Caco-2 (cell line): ENCODE measurements at regions not wholly inside any gene's neighbourhood (a gene's known extent, or its start where the extent isn't known, plus 50 kb on each side); places are given as distances from the start of the nearest gene placed in this dataset.

Experiments
- BruUV-seq: library from RNA; stranded (reverse); fragments of 400-500 nt; replicated peaks from 2 replicates; lab custom pipeline; 2021; lab: Mats Ljungman, UMichigan
- CTCF ChIA-PET: fragments of 300-600 bp; sonication (Branson Sonifier 250); formaldehyde crosslinking; loops from one replicate; lab custom pipeline; 2022; ENCODE audit warnings: antibody characterized with exemption; lab: Charles Lee
- POLR2A ChIA-PET: fragments of 300-600 bp; sonication (Branson Sonifier 250); formaldehyde crosslinking; loops from one replicate; lab custom pipeline; 2022; ENCODE audit warnings: antibody characterized with exemption; lab: Charles Lee
- DNase-seq, 2 experiments: peaks; one replicate each; pipeline versions ENCODE4 v3.0.0 to v3.0.0-alpha.2; 2020 to 2022
- H3K27me3 ChIP-seq: replicated peaks from 2 replicates; pipeline ENCODE4 v1.6.0; 2011; ENCODE audit warnings: low read length; ENCODE audit not compliant: control insufficient read depth, insufficient read depth
- H3K36me3 ChIP-seq: 2 replicates; pipeline ENCODE4 v1.5.1; 2011; ENCODE audit warnings: low read length; ENCODE audit not compliant: control insufficient read depth, insufficient read depth
- H3K4me1 ChIP-seq: fragments of 250-450 bp; sonication (Bioruptor Pico); 2 replicates; pipeline ENCODE4 v1.5.1; 2020; ENCODE audit warnings: mild to moderate bottlenecking
- H3K4me3 ChIP-seq: 2 replicates; pipeline ENCODE4 v1.5.1; 2011; ENCODE audit warnings: low read depth, mild to moderate bottlenecking, control low read depth, low read length
- H3K9me3 ChIP-seq: fragments of 250-450 bp; sonication (Bioruptor Pico); 2 replicates; pipeline ENCODE4 v1.5.1; 2020; ENCODE audit warnings: mild to moderate bottlenecking, moderate library complexity
- H3K27ac Mint-ChIP-seq: one replicate; pipeline ENCODE4 v1.8.0; 2022; ENCODE audit warnings: mixed read lengths; ENCODE audit not compliant: unreplicated experiment
- H3K27me3 Mint-ChIP-seq: one replicate; pipeline ENCODE4 v1.8.0; 2022; ENCODE audit warnings: mixed read lengths; ENCODE audit not compliant: insufficient read depth, unreplicated experiment
- H3K36me3 Mint-ChIP-seq: one replicate; pipeline ENCODE4 v1.8.0; 2022; ENCODE audit warnings: mild to moderate bottlenecking, mixed read lengths; ENCODE audit not compliant: insufficient read depth, unreplicated experiment
- H3K4me1 Mint-ChIP-seq: one replicate; pipeline ENCODE4 v1.8.0; 2022; ENCODE audit warnings: low read depth, mixed read lengths; ENCODE audit not compliant: unreplicated experiment
- H3K4me3 Mint-ChIP-seq: one replicate; pipeline ENCODE4 v1.8.0; 2022; ENCODE audit warnings: mild to moderate bottlenecking, moderate library complexity, mixed read lengths; ENCODE audit not compliant: unreplicated experiment
- H3K9me3 Mint-ChIP-seq: one replicate; pipeline ENCODE4 v1.8.0; 2022; ENCODE audit warnings: mixed read lengths; ENCODE audit not compliant: unreplicated experiment
- intact Hi-C: fragments of 100-400 bp; cut with micrococcal nuclease; formaldehyde crosslinking; loops from one replicate; pipeline ENCODE4 v1.10.0; 2022; ENCODE audit not compliant: unreplicated experiment
- TF ChIP-seq, protein P1 (sequence below), 2 experiments: fragments of 200-600 bp in 1 of 2; IDR thresholded peaks; 1 replicate in 1 of 2; 2 replicates in 1 of 2; pipeline versions ENCODE4 v1.5.1 to v1.8.0; 2011 to 2022; ENCODE audit warnings: antibody characterized with exemption in 1 of 2, control low read depth in 1 of 2, inconsistent platforms in 1 of 2, low read depth in 1 of 2, low read length in 1 of 2, mild to moderate bottlenecking in 1 of 2, moderate library complexity in 1 of 2; ENCODE audit not compliant: insufficient read depth in 1 of 2, severe bottlenecking in 1 of 2, unreplicated experiment in 1 of 2

DNA sequence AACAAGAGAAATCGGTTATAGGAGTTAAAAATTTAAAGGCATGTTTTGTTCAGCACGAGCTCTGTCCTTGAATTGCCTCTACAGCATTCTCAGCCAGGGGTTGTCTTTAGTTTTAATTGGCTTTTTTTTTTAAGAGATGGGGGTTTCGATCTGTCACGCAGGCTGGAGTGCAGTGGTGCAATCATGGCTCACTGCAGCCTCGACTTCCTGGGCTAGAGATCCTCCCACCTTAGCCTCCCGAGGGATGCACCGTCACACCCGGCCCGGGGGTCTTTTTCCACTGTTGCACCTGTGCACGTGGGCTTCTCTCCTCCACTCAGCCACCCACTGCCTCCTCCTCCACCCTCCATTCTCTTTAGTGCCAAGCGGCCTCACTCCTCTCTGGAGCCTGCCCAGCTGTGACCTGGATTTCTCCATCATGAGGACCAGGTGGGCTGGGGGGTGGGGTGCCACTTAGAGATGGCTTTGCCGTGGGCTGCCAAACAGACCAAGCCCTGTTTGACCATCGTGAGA lies 106.8 kb upstream of the SEC14L1 start:
- peaks cover 2% of the 10 kb centered on the region for H3K27me3 Mint-ChIP-seq
- H3K9me3 ChIP-seq, result peaks cover 11% of the 10 kb centered on the region
- no TSS peak for BruUV-seq
- H3K4me1 Mint-ChIP-seq, result peaks cover 14% of the 10 kb centered on the region
- ChIA-PET CTCF (no interaction called here), POLR2A (no interaction called here)
- intact Hi-C loops, result no loop called here
- DNase-seq, result no peak
- no peak overlapping the region for H3K4me3 Mint-ChIP-seq
- H3K36me3 Mint-ChIP-seq, result no peaks in the 10 kb centered on the region
- H3K27ac Mint-ChIP-seq, result no peak overlapping the region
- no peak overlapping the region for H3K4me3 ChIP-seq
- no peaks in the 10 kb centered on the region for H3K27me3 ChIP-seq
- TF ChIP-seq, protein P1, sequence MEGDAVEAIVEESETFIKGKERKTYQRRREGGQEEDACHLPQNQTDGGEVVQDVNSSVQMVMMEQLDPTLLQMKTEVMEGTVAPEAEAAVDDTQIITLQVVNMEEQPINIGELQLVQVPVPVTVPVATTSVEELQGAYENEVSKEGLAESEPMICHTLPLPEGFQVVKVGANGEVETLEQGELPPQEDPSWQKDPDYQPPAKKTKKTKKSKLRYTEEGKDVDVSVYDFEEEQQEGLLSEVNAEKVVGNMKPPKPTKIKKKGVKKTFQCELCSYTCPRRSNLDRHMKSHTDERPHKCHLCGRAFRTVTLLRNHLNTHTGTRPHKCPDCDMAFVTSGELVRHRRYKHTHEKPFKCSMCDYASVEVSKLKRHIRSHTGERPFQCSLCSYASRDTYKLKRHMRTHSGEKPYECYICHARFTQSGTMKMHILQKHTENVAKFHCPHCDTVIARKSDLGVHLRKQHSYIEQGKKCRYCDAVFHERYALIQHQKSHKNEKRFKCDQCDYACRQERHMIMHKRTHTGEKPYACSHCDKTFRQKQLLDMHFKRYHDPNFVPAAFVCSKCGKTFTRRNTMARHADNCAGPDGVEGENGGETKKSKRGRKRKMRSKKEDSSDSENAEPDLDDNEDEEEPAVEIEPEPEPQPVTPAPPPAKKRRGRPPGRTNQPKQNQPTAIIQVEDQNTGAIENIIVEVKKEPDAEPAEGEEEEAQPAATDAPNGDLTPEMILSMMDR (IDR thresholded peaks at IDR 0.05; ENCODE audit: insufficient read depth in 1 of 2, low read depth in 1 of 2, low read length in 1 of 2, severe bottlenecking in 1 of 2, unreplicated experiment in 1 of 2), result no peak
- no peaks in the 10 kb centered on the region for H3K4me1 ChIP-seq
- no peaks in the 10 kb centered on the region for H3K36me3 ChIP-seq
- peaks cover 18% of the 10 kb centered on the region for H3K9me3 Mint-ChIP-seq

DNA sequence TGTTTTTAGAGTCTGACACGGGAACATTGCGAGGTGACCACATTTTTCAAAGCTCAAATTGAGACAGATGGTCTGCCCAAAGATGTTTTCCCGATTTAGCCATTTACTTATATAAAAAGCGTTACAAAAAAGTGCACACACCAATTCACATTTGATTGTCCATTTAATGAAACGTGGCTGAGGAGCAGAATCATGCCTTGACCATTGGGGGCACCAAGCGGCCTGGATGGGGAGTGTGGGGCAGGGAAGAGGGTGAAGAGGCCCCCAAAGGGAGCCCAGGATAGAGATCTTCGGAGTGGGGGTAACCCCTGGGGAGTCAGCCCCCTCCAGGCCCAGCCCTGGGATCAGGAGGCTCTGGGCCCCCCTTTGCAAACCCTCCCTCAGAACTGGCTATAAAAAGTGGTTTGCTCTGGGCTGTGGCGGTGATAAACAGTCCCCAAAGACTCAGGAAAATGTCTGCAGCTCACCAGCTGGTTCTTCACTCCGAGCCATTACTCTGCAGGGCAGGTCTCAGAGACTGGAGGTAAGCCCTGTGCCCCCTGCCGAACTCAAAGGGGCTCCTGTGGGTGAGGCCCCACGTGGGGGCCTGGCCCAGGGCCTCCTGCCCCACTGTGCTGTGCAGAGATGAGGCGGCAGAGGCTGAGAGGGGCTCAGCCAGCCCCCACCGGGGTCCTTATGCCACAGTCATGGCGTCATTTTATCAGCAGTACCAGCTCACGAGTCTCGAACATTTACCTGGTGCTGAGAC lies 105.9 kb upstream of the SEC14L1 start:
- no peaks in the 10 kb centered on the region for H3K4me1 ChIP-seq
- H3K4me3 ChIP-seq, result no peak overlapping the region
- H3K27me3 Mint-ChIP-seq, result peaks cover 2% of the 10 kb centered on the region
- no peaks in the 10 kb centered on the region for H3K27me3 ChIP-seq
- H3K9me3 ChIP-seq, result peaks cover 11% of the 10 kb centered on the region
- CTCF ChIA-PET, result interaction anchor here (1.5 to 3.2 kb wide), 2 partner anchors 21 to 167 kb away, joined by 3 to 15 read pairs; partner anchors contain the start of gene MGAT5B
- H3K27ac Mint-ChIP-seq, result no peak overlapping the region
- peaks cover 18% of the 10 kb centered on the region for H3K9me3 Mint-ChIP-seq
- POLR2A ChIA-PET, result no interaction called here
- no peaks in the 10 kb centered on the region for H3K36me3 Mint-ChIP-seq
- TF ChIP-seq, protein P1 (IDR thresholded peaks at IDR 0.05; ENCODE audit: insufficient read depth in 1 of 2, low read depth in 1 of 2, low read length in 1 of 2, severe bottlenecking in 1 of 2, unreplicated experiment in 1 of 2), result no peak
- intact Hi-C loops, result no loop called here
- no peak for DNase-seq
- H3K36me3 ChIP-seq, result no peaks in the 10 kb centered on the region
- no TSS peak for BruUV-seq
- H3K4me3 Mint-ChIP-seq, result no peak overlapping the region
- H3K4me1 Mint-ChIP-seq, result peaks cover 14% of the 10 kb centered on the region

DNA sequence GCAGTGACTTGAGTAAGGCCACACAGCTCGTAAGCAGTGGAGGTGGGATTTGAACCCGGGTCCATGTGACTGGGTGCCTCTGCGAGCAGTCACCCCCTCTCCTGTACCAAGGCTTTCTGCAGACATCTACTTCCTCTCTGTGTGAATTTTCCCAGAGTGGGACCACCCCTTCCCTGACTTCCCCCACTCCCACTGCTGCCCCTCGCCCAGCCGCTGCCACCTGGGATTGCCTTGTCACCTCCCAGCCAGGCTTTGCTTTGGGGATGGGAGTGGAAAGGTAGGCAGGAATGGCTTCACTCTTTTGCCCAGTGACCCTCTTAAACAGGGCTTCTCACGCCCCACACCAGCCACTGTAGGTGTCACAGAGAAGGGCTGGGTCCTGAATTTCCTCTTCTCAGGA lies 105.2 kb upstream of the SEC14L1 start:
- H3K4me1 ChIP-seq, result no peaks in the 10 kb centered on the region
- no peaks in the 10 kb centered on the region for H3K27me3 ChIP-seq
- no peaks in the 10 kb centered on the region for H3K36me3 ChIP-seq
- H3K4me1 Mint-ChIP-seq, result peaks cover 14% of the 10 kb centered on the region
- TF ChIP-seq, protein P1 (IDR thresholded peaks at IDR 0.05; ENCODE audit: insufficient read depth in 1 of 2, low read depth in 1 of 2, low read length in 1 of 2, severe bottlenecking in 1 of 2, unreplicated experiment in 1 of 2), result no peak
- BruUV-seq, result no TSS peak
- POLR2A ChIA-PET, result no interaction called here
- peaks cover 2% of the 10 kb centered on the region for H3K27me3 Mint-ChIP-seq
- intact Hi-C loops, result no loop called here
- H3K36me3 Mint-ChIP-seq, result no peaks in the 10 kb centered on the region
- H3K27ac Mint-ChIP-seq, result no peak overlapping the region
- H3K9me3 ChIP-seq, result peaks cover 10% of the 10 kb centered on the region
- CTCF ChIA-PET, result interaction anchor here (1.5 to 3.2 kb wide), 2 partner anchors 21 to 167 kb away, joined by 3 to 15 read pairs; partner anchors contain the start of gene MGAT5B
- H3K4me3 Mint-ChIP-seq, result no peak overlapping the region
- no peak overlapping the region for H3K4me3 ChIP-seq
- peaks cover 18% of the 10 kb centered on the region for H3K9me3 Mint-ChIP-seq
- DNase-seq, result no peak
